ENCODE measurements at regions not wholly inside any gene's neighbourhood (a gene's known extent, or its start where the extent isn't known, plus 50 kb on each side); places are given as distances from the start of the nearest gene placed in this dataset.

- Histone ChIP-seq H3K27me3 (ENCODE audit: control insufficient read depth in 2 of 2, insufficient read depth in 2 of 2, low read length in 2 of 2) (peaks cover 0 to 5% of the 10 kb centered on the region in 2 experiments; a peak in 1 of 5 replicates), H3K4me1 (replicated peaks in 1 of 2; ENCODE audit: control insufficient read depth in 2 of 2, insufficient read depth in 2 of 2, low read length in 2 of 2) (no peaks in the 10 kb centered on the region), H3K4me3 (no peak overlapping the region), H2AFZ (ENCODE audit: low read depth, low read length) (no peak overlapping the region), H4K20me1 (replicated peaks; ENCODE audit: control insufficient read depth, insufficient read depth, low read length) (no peaks in the 10 kb centered on the region), H3K27ac (ENCODE audit: extremely low read depth, low read depth, low read length) (no peak overlapping the region), H3K9ac (ENCODE audit: insufficient read depth in 1 of 2, low read depth in 2 of 2, low read length in 2 of 2) (no peak overlapping the region), H3K9me1 (ENCODE audit: control insufficient read depth, insufficient read depth, low read length) (no peaks in the 10 kb centered on the region), H3K79me2 (ENCODE audit: control insufficient read depth, insufficient read depth, low read length) (no peaks in the 10 kb centered on the region), H3K4me2 (ENCODE audit: insufficient read depth, low read length) (no peak overlapping the region), H3K36me3 (ENCODE audit: control insufficient read depth, insufficient read depth, low read length) (no peaks in the 10 kb centered on the region), H3K9me3 (replicated peaks; ENCODE audit: control insufficient read depth, insufficient read depth, low read depth, low read length) (no peaks in the 10 kb centered on the region)
- no peak for FAIRE-seq
- no TSS peak for BruUV-seq (replicated peaks)
- DNase-seq (ENCODE audit: extremely low read depth in 1 of 4, low spot score in 3 of 4) = no peak
- intact Hi-C loops (cut with micrococcal nuclease) (no loop called here), in situ Hi-C loops (cut with MboI) (no loop called here)
- ATAC-seq = no peak
- 3% methylated on average over 4 of the region's 4 CpGs for WGBS (ENCODE audit: insufficient coverage, low coverage, missing lambda C conversion rate)
- ChIA-PET CTCF (ENCODE audit: low intra/inter-chr PET ratio) (no interaction called here), POLR2A (no interaction called here)
- TF ChIP-seq MTA3 (IDR thresholded peaks at IDR 0.05; ENCODE audit: borderline replicate concordance) (no peak), BCOR (IDR thresholded peaks at IDR 0.05) (no peak), HNRNPUL1 (IDR thresholded peaks at IDR 0.05; ENCODE audit: low read length) (no peak), ZNF140 (CRISPR knock-in tag; IDR thresholded peaks at IDR 0.05) (no peak), FOXK2 (conservative IDR thresholded peaks at IDR 0.05 in 1 of 2, IDR thresholded peaks at IDR 0.05 in 1 of 2; ENCODE audit: low read depth in 2 of 2) (no peak), RFX1 (IDR thresholded peaks at IDR 0.05) (no peak), STAT5A (IDR thresholded peaks at IDR 0.05; ENCODE audit: borderline replicate concordance, low read length) (no peak), BACH1 (tag; IDR thresholded peaks at IDR 0.05) (no peak), RUNX1 (IDR thresholded peaks at IDR 0.05; ENCODE audit: low read depth) (no peak), TRIM25 (IDR thresholded peaks at IDR 0.05; ENCODE audit: borderline replicate concordance) (no peak), NR2C2 (CRISPR knock-in tag; IDR thresholded peaks at IDR 0.05) (no peak), NR2C2 (tag; IDR thresholded peaks at IDR 0.05) (no peak)
- TF ChIP-seq, protein P1, sequence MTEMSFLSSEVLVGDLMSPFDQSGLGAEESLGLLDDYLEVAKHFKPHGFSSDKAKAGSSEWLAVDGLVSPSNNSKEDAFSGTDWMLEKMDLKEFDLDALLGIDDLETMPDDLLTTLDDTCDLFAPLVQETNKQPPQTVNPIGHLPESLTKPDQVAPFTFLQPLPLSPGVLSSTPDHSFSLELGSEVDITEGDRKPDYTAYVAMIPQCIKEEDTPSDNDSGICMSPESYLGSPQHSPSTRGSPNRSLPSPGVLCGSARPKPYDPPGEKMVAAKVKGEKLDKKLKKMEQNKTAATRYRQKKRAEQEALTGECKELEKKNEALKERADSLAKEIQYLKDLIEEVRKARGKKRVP (CRISPR knock-in tag; IDR thresholded peaks at IDR 0.05) = no peak
- TF ChIP-seq, protein P2, sequence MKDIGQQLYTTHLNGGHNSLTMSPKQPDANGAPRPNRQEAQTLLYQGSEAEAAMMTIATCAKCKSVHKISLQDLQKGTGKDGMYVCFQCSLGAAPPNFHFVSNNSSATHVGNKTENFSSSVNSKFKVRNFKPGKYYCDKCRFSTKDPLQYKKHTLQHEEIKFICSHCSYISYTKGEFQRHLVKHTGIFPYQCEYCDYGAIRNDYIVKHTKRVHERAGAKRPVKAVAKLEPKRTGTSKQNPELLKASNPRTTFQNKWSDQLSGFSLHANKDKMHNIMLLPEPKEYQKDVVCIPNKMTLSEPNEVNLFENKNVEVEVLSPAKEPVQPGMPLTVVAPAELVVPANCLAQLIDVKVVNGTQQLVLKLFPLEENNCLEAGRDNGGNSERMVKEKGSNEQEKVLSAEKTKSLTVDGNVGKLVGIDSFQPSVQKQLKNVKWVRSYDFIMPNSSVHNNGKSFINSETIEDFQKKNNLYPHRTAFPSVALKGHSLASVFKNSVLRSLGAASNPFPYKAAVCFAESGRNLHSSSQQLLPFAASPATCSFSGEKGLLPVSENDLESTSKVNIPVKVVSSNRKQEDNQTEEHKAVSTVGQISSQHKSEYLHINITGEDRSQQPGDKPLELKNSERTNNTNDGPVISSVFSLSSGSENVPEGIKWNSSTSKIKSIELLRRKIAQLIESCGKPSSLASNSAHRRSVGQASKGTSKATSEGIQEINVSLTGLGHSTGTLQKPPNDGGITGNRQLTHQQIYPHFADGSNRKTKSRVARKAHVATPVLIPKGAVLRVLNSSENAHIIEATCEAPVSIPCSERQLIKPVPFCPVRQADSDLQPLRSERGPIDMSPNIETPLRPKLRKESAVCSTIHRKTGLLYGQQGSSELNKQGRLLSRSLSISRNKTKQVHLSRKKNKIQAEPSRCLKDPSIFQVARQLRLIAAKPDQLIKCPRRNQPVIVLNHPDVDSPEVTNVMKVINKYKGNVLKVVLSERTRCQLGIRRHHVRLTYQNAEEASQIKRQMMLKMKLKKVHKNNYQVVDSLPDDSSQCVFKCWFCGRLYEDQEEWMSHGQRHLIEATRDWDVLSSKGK (CRISPR knock-in tag; IDR thresholded peaks at IDR 0.05) = no peak
- TF ChIP-seq, protein P3, sequence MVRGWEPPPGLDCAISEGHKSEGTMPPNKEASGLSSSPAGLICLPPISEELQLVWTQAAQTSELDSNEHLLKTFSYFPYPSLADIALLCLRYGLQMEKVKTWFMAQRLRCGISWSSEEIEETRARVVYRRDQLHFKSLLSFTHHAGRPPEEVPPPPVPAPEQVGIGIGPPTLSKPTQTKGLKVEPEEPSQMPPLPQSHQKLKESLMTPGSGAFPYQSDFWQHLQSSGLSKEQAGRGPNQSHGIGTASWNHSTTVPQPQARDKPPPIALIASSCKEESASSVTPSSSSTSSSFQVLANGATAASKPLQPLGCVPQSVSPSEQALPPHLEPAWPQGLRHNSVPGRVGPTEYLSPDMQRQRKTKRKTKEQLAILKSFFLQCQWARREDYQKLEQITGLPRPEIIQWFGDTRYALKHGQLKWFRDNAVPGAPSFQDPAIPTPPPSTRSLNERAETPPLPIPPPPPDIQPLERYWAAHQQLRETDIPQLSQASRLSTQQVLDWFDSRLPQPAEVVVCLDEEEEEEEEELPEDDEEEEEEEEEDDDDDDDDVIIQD (CRISPR knock-in tag; IDR thresholded peaks at IDR 0.05) = no peak
These were observed 590.6 kb downstream of the QKI start for GRCh38 chr6:164005004-164005711.

All from K562 (cell line).